ENCODE measurements at regions not wholly inside any gene's neighbourhood (a gene's known extent, or its start where the extent isn't known, plus 50 kb on each side); places are given as distances from the start of the nearest gene placed in this dataset.

- no peak for DNase-seq
Observed at GRCh38 chr14:98085751-98086150, 1186.2 kb downstream of the BCL11B start.

GRCh38 chr14:98093111-98093510 is 1178.9 kb downstream of the BCL11B start:
- no peak for DNase-seq

DNA sequence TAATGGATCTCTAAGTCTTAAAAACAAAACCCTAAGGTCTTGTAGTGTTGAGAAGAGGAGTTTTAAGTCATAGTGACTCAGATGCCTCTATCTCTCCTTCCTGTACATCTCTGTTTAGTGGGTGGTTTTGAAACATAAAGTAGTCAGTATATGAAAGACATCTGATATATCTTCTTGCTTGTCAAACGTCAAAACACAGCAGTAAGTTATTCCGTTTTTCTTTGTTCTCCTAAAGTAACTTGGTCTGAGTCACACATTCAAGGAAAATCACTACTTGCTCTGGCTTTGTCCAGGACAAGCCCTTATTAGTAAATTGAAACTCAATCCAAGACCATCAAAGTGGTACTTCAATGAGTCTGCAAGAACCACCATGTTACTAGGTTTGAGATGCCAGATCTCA is 1172.5 kb downstream of the BCL11B start:
- no peak for DNase-seq

DNA sequence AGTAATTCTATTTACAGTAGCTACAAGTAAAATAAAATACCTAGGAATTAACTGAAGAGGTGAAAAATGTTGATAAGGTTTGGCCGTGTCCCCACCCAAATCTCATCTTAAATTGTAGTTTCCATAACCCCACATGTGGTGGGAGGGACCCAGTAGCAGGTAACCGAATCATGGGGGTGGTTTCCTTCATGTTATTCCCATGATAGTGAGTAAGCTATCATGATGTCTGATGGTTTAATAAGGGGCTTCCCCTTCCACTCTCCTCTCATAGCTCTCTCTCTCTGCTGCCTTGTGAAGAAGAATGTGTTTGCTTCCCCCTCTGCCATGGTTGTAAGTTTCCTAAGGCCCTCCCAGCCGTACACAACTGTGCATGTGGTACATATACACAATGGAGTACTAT is 1170.7 kb downstream of the BCL11B start:
- no peak for DNase-seq

- DNase-seq: no peak
Observed at GRCh38 chr14:98103705-98104104, 1168.3 kb downstream of the BCL11B start.

DNA sequence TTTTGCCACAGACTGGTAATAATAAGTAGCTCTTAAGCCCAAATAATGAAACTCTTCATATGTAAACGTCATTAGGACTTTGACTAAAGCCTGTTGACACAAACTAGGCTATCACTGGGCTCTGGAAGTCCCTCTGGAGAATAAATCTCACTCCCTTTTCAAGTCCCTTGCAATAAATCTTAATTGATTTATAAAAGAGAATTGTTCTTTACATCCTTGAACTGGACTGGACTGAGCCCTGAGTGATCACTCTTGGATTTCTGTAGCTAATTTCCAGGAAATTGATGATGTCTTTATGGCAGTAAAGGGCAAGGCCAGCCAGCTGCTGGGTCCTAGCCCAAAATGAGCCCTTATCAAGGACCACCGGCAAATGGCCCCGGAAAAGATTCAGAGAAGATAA is 1162.7 kb downstream of the BCL11B start:
- DNase-seq: peak; percentile 24

GRCh38 chr14:98112194-98112780 is 1159.7 kb downstream of the BCL11B start:
- no peak for DNase-seq

DNA sequence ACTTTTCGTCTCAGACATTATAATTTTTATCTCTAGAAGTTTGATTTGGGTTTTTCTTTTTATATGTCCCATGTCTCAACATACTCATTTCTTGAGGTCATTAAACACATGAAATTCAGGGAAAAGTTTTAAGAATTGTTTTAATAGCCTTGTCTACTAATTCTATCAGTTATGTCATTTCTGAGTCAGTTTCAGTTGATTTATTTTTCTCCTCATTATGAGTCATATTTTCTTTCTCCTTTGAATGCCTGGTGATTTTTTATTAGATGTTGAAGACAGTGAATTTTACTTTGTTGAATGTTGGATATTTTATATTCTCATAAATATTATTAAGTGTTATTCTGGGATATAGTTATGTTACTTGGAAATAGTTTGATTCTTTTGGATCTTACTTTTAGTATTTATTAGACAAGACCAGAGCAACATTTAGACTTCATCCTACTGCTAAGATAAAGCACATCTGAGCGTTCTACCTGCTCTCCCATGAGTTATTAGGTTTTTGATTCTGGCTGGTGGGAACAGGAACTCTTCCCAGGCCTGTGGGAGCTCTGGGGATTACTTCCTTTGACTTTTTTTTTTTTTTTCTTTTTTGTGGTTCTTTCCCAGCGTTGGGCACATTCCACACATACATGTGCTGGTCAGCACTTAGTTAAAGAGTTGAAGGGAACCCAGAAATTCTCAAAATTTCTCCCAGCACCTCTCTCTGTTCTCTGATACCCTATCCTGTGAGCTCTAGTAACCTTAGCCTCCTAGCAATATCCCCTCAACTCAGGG is 1157.7 kb downstream of the BCL11B start:
- DNase-seq: no peak

DNA sequence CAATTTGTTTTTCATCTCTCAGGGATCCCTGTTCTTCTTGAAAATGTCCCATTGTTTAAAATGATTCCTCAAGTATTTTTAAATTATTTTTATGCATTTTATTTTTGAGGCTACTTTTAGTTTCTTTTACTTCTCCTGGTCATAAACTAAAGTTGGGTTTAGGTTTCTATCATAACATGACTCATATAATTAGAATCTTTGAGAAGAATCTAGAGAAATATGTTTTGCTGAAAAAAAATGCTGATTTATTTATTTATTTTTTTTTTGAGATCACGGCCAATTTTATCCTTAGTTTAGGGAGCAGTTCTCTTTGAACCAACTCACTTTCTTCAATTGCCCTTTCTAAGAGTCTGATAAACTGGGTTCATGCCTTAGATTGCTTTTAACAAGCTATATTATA is 1157.1 kb downstream of the BCL11B start:
- no peak for DNase-seq

- DNase-seq: no peak
Observed at GRCh38 chr14:98118749-98119148, 1153.2 kb downstream of the BCL11B start.

- no peak for DNase-seq
Observed at GRCh38 chr14:98119739-98120138, 1152.3 kb downstream of the BCL11B start.

DNA sequence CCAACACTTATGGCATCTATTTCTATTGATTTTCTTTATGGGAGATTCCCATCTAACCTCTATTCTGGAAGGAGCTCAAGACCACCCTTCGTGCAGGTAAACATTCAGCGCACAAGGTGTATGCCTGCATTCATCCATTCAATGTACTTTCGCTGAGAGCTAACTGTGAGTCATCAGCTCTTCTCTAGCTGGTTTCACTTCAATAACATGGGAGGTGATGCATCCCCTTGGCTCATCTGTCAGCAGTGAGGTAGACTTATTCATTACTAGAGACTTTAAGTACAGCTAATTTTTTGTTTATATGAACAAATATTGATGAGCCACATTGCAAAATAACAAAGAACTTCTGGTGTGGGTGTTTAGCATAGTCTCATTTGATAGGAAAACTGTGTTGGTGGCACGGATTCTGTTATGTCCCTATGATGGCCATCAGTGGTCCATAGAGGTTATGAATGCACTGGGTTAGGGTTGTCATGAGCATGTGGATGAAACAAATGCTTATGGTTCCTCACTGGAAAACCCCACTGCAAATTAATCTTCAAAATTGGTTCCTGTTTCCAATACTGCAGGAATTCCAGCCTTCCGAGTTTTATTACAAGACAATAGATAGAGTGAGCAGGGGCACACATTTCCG is 1151.0 kb downstream of the BCL11B start:
- no peak for DNase-seq

DNA sequence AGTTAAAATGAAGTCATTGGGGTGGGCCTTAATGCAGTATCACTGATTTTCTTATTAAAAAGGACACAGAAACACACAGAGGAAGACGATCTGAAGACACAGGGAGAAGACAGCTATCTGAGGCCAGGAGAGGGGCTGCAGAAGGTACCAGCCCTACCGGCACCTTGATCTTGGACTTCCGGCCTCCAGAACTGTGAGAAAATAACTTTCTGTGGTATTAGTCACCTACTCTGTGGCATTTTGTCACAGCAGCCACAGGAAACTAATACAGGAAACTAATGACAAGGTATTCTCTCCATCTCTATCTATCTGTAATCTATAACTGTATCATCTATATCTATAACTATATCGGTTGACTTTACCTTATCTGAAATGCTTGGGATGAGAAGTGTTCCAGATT is 1149.5 kb downstream of the BCL11B start:
- DNase-seq: no peak

DNA sequence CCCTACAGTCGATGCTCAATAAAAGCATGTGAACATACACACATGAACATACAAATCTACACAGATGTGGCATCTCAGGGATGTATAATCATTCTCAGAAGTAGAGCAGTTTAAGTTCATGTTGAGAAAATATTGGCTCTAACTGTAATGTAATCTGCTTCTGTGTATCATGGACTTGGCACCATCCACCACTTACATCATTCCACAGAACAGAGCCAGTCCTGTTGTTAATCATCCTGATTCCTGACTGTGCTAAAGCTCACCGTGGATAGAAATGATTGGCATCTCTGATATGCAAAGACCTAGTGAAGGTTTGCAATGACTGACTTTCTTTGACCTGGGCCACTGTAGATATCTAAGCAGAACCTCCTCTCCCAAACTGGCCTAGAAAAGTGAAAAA is 1141.3 kb downstream of the BCL11B start:
- DNase-seq: no peak

DNA sequence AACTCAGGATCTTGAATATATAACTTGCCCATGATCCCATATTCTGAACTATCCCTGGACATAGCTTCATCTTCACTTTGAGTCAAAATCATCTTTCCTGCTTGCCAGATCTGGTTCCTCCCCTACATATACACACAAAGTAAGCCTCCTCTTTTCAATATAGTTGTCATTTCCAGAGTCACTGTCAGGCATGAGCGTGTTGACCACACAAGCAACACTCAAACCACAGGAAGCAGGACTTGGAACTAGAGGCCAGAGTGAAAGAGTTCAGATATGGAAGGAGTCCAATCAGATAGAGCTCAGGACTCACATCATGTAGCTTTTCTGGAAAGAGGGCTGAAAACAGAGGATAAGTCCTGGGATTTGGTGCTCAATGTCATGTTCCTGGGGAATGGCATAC is 1140.6 kb downstream of the BCL11B start:
- no peak for DNase-seq

DNA sequence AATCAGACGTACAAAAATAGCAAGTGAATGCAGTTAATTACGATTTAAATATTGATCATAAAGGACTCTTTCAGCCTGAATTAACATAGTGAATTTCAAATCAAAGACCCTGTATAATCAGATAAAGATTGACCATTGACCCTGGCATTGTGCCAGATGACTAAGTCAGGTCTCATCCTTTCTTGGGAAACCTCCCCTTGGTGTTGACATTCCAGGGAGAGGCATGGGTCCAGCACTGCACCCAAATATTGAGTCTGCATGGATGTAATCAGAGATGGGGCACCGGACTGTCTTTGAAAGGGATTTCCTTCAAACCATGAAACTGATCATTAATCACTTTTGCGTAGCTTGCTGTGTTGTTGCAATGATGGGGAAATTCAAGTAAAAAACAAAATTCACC is 1138.2 kb downstream of the BCL11B start:
- no peak for DNase-seq

- no peak for DNase-seq
Observed at GRCh38 chr14:98136012-98136789, 1135.8 kb downstream of the BCL11B start.

DNA sequence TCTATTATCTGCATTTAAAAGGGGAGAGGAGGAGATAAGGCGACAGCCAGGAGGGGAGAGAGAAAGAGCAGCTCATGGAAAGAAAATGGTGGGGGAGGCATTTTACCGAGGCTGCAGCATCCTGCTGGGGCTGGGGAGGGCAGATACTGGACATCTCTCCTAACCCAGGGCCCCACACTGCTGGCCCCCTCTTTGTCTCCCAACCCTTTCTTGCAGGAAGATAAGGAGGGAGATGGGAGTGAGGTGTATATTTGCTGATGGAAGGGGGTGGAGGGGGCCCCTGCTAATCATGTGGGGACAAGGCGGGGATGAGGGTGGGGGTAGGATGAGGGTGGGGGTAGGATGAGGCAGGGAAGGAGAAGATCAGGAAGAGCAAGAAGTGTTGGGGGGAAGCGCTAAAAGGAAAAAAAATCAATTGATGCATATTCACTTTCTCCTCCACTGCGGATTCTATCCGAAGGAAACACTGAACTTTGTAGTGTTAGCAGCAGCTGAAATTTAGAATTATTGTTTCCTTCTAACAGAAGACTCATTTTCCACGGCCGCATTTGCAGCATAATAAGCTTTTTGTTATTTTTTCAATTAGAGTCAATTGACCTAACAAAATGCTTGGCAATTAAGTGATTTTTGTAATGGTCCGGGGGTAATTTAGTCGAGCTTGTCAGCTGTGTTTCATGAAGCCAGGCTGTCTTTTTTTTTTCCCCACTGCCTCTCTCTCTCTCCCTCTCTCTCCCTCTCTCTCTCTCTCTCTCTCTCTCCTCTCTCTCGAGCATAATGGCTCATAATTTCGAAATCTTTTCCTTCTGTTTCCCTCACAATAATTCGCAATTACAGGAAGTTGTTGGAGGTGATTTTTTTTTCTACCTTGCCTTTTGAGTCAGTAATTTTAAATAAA is 1134.6 kb downstream of the BCL11B start:
- DNase-seq: peak; percentile 68

- DNase-seq: peak; percentile 38
Observed at GRCh38 chr14:98138666-98139065, 1133.3 kb downstream of the BCL11B start.

DNA sequence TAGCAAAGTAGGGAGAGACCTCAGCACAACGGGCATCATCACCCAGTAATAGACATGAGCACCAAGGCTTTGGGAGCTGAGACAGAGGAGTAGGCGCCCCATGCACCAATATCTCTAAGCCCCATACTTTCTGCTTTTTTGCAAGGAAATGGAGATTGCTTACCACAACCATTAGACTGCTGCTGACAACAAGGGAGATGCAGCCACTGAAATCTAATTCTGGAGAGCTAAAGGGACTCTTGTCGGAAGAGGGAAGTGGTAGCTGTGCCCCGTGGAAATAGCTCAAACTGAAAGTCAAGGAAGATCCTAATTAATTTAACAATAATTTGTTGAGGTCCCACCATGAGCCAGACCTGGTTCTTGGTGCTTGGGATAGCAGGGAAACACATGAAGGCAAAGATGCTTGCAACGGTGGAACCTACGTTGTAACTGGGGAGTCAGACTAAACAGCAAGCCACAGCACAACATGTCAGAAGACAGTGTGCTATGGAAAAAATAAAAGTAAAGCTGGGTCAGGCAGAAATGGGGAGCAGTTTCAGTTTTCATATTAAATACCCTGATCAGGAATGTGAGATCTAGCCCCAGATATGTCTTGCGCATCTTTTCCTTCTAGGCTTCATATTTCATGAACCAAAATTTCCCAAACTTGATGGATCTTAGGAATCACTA is 1131.0 kb downstream of the BCL11B start:
- DNase-seq: no peak

DNA sequence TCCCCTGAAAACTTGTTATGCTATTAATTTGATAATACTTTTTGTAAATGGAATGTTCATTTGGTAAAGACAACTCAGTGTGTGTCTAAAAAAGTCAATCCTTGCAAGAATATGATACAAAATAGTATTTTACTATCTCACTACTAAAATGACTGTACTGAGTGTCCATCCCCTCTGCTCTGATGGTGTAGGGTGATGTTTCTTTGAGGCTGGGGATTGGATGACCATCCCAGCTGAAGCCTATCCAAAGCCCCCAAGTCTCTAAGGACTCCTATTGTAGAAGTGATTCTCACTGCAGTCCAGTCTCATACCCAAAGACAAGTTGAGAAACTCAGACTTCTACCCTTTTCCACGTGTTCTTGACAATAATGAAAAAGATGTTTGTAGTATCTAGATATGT is 1128.4 kb downstream of the BCL11B start:
- DNase-seq: no peak

- no peak for DNase-seq
Observed at GRCh38 chr14:98144964-98145363, 1127.0 kb downstream of the BCL11B start.

Measured in NCI-H774 (cell line).